Endodermal cell (in vitro differentiated cells): ENCODE measurements at regions not wholly inside any gene's neighbourhood (a gene's known extent, or its start where the extent isn't known, plus 50 kb on each side); places are given as distances from the start of the nearest gene placed in this dataset.

Experiments
- DNase-seq: peaks from one replicate; pipeline ENCODE4 v3.0.0-alpha.2; 2017
- H3K27ac ChIP-seq: 2 replicates; pipeline ENCODE4 v1.5.1; 2013; ENCODE audit warnings: mild to moderate bottlenecking, low read depth, low read length, moderate library complexity
- H3K27me3 ChIP-seq: 2 replicates; pipeline ENCODE4 v1.6.1; 2013; ENCODE audit warnings: mild to moderate bottlenecking, low read length, moderate library complexity; ENCODE audit not compliant: insufficient read depth, control insufficient read depth, poor library complexity, severe bottlenecking
- H3K36me3 ChIP-seq: 2 replicates; pipeline ENCODE4 v1.7.0; 2013; ENCODE audit warnings: mild to moderate bottlenecking, low read length, moderate library complexity; ENCODE audit not compliant: control insufficient read depth, insufficient read depth
- H3K4me1 ChIP-seq: one replicate; pipeline ENCODE4 v1.7.0; 2013; ENCODE audit warnings: low read length; ENCODE audit not compliant: control insufficient read depth, insufficient read depth
- H3K4me3 ChIP-seq: 2 replicates; pipeline ENCODE4 v1.5.1; 2013; ENCODE audit warnings: mild to moderate bottlenecking, low read length, moderate library complexity
- H3K9ac ChIP-seq: 2 replicates; pipeline ENCODE4 v1.6.1; 2013; ENCODE audit warnings: mild to moderate bottlenecking, low read length, moderate library complexity; ENCODE audit not compliant: poor library complexity, severe bottlenecking; ENCODE audit errors: extremely low read depth
- H3K9me3 ChIP-seq: 2 replicates; pipeline ENCODE4 v1.6.1; 2013; ENCODE audit warnings: mild to moderate bottlenecking, low read length, moderate library complexity; ENCODE audit not compliant: control insufficient read depth
- H3K27ac Mint-ChIP-seq: 2 replicates; pipeline ENCODE4 v1.8.0; 2020; ENCODE audit warnings: mixed read lengths
- H3K27me3 Mint-ChIP-seq: 2 replicates; pipeline ENCODE4 v1.8.0; 2021; ENCODE audit warnings: mild to moderate bottlenecking, mixed read lengths; ENCODE audit not compliant: insufficient read depth
- H3K36me3 Mint-ChIP-seq: 2 replicates; pipeline ENCODE4 v1.8.0; 2020; ENCODE audit warnings: low read depth, mixed read lengths
- H3K4me1 Mint-ChIP-seq: 2 replicates; pipeline ENCODE4 v1.8.0; 2020; ENCODE audit warnings: mixed read lengths
- H3K4me3 Mint-ChIP-seq: 2 replicates; pipeline ENCODE4 v1.8.0; 2020; ENCODE audit warnings: mild to moderate bottlenecking, moderate library complexity, mixed read lengths
- H3K9me3 Mint-ChIP-seq: 2 replicates; pipeline ENCODE4 v1.8.0; 2020; ENCODE audit warnings: mild to moderate bottlenecking, mixed read lengths
- WGBS, 2 experiments: methylation state at CpG; one replicate each; pipeline versions ENCODE4 v1.1.5 to v1.1.7; 2013; ENCODE audit warnings: missing lambda C conversion rate in 2 of 2, mixed read lengths in 1 of 2; ENCODE audit not compliant: insufficient coverage in 1 of 2, insufficient read length in 1 of 2; 5-methylcytosine and 5-hydroxymethylcytosine counted together
- TF ChIP-seq, protein P1 (sequence below): fragments of 200-600 bp; sonication (generic); conservative IDR thresholded peaks from 2 replicates; pipeline ENCODE4 v1.5.0; 2021; ENCODE audit warnings: antibody characterized with exemption, mild to moderate bottlenecking

- H3K4me1 ChIP-seq: no peaks in the 10 kb centered on the region
- Mint-ChIP-seq H3K4me1 (no peaks in the 10 kb centered on the region), H3K9me3 (no peaks in the 10 kb centered on the region), H3K36me3 (no peaks in the 10 kb centered on the region), H3K4me3 (no peak overlapping the region), H3K27me3 (no peaks in the 10 kb centered on the region), H3K27ac (no peak overlapping the region)
- no peaks in the 10 kb centered on the region for H3K27me3 ChIP-seq
- H3K36me3 ChIP-seq: no peaks in the 10 kb centered on the region
- no peaks in the 10 kb centered on the region for H3K9me3 ChIP-seq
- no peak overlapping the region for H3K27ac ChIP-seq
- no peak overlapping the region for H3K4me3 ChIP-seq
- no peak for DNase-seq
- H3K9ac ChIP-seq: no peak overlapping the region
- TF ChIP-seq, protein P1, sequence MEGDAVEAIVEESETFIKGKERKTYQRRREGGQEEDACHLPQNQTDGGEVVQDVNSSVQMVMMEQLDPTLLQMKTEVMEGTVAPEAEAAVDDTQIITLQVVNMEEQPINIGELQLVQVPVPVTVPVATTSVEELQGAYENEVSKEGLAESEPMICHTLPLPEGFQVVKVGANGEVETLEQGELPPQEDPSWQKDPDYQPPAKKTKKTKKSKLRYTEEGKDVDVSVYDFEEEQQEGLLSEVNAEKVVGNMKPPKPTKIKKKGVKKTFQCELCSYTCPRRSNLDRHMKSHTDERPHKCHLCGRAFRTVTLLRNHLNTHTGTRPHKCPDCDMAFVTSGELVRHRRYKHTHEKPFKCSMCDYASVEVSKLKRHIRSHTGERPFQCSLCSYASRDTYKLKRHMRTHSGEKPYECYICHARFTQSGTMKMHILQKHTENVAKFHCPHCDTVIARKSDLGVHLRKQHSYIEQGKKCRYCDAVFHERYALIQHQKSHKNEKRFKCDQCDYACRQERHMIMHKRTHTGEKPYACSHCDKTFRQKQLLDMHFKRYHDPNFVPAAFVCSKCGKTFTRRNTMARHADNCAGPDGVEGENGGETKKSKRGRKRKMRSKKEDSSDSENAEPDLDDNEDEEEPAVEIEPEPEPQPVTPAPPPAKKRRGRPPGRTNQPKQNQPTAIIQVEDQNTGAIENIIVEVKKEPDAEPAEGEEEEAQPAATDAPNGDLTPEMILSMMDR: no peak
These were observed 110.8 kb upstream of the EGFR start for GRCh38 chr7:54907981-54908380.

- DNase-seq: no peak
- no peaks in the 10 kb centered on the region for H3K4me1 Mint-ChIP-seq
- no peak overlapping the region for H3K9ac ChIP-seq
- no peak overlapping the region for H3K4me3 ChIP-seq
- H3K4me3 Mint-ChIP-seq: no peak overlapping the region
- 97% methylated on average over 2 of the region's 2 CpGs; no CpG with 5 or more reads in 1 of the 2 experiments for WGBS, 2 experiments
- H3K27ac Mint-ChIP-seq: no peak overlapping the region
- H3K4me1 ChIP-seq: no peaks in the 10 kb centered on the region
- no peaks in the 10 kb centered on the region for H3K36me3 ChIP-seq
- TF ChIP-seq, protein P1: no peak
- H3K36me3 Mint-ChIP-seq: no peaks in the 10 kb centered on the region
- H3K27ac ChIP-seq: no peak overlapping the region
- H3K27me3 Mint-ChIP-seq: no peaks in the 10 kb centered on the region
- H3K9me3 Mint-ChIP-seq: no peaks in the 10 kb centered on the region
- no peaks in the 10 kb centered on the region for H3K27me3 ChIP-seq
- no peaks in the 10 kb centered on the region for H3K9me3 ChIP-seq
These were observed 109.9 kb upstream of the EGFR start for GRCh38 chr7:54908760-54909438.

DNA sequence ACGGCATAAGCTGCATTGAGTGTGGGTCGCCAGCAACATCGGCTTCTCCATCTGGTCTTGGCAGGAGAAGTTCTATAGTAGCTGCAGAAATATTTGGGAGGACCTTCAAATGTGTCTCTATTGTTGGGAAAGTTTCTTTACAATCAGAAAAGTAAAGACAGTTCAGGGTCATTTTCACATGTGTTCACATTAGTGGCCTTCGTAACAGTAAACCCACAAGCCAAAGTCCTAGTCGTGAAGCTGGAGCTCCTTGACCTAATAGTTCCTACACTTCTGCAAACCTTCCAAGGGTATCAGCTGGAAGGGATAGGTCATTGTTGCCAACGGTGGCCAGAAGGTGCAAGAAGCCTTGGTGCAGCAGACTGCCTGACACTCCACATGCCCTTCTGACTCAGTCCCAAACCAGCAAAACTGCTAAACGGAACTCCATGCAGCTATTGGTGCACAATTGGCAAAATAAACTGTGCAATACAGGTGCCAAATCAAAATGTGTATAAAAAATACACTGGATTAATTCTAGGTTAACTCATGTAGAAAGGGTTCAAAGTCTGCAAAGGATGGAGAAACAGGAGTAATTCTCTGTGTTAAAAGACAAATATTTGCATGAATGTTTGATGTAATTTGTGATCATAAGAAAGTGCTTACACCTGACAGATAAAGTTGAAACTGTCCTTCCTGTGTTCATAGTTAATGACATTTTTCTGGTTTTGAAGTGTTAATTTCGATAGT, 102.8 kb upstream of the EGFR start:
- no peak overlapping the region for H3K4me3 ChIP-seq
- H3K9me3 Mint-ChIP-seq: no peaks in the 10 kb centered on the region
- H3K9ac ChIP-seq: no peak overlapping the region
- no peaks in the 10 kb centered on the region for H3K27me3 ChIP-seq
- TF ChIP-seq, protein P1: no peak
- H3K36me3 ChIP-seq: no peaks in the 10 kb centered on the region
- no peaks in the 10 kb centered on the region for H3K4me1 ChIP-seq
- H3K9me3 ChIP-seq: no peaks in the 10 kb centered on the region
- H3K27me3 Mint-ChIP-seq: peaks cover 1% of the 10 kb centered on the region
- no peak for DNase-seq
- no peak overlapping the region for H3K4me3 Mint-ChIP-seq
- no peak overlapping the region for H3K27ac Mint-ChIP-seq
- H3K36me3 Mint-ChIP-seq: no peaks in the 10 kb centered on the region
- WGBS, 2 experiments: 90 to 91% methylated on average over 7 to 8 of the region's 8 CpGs
- peaks cover 2% of the 10 kb centered on the region for H3K4me1 Mint-ChIP-seq
- no peak overlapping the region for H3K27ac ChIP-seq
